ENCODE measurements at regions not wholly inside any gene's neighbourhood (a gene's known extent, or its start where the extent isn't known, plus 50 kb on each side); places are given as distances from the start of the nearest gene placed in this dataset.

DNA sequence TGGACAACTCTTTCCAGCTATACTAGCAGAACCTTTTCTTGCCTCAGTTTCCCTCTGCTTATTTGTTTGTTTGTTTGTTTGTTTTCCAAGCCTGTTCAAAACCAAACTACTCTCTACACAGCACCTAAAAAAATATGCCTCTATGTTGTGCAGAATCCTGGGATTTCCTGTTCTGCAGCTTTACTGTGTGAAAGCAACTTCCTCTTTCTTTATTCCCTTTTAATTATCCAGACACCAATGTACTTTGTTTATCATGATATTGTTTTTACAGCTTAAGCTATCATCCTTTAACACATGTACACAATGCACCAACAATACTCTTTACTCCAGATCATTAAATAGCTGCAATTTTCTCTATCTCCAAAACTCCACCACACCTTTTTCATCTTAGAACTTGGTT is 259.5 kb downstream of the EPHA4 start (continued):
- TF ChIP-seq CHCHD3 (CRISPR knock-in tag; IDR thresholded peaks at IDR 0.05) (no peak), ZNF175 (CRISPR knock-in tag; IDR thresholded peaks at IDR 0.05; ENCODE audit: low read depth) (no peak), ZBTB7A (IDR thresholded peaks at IDR 0.05; ENCODE audit: borderline replicate concordance, control insufficient read depth, low read depth, low read length) (no peak), NUFIP1 (IDR thresholded peaks at IDR 0.05; ENCODE audit: partially characterized antibody) (no peak), SMARCA4 (IDR thresholded peaks at IDR 0.05) (no peak)
- TF ChIP-seq, protein P1, sequence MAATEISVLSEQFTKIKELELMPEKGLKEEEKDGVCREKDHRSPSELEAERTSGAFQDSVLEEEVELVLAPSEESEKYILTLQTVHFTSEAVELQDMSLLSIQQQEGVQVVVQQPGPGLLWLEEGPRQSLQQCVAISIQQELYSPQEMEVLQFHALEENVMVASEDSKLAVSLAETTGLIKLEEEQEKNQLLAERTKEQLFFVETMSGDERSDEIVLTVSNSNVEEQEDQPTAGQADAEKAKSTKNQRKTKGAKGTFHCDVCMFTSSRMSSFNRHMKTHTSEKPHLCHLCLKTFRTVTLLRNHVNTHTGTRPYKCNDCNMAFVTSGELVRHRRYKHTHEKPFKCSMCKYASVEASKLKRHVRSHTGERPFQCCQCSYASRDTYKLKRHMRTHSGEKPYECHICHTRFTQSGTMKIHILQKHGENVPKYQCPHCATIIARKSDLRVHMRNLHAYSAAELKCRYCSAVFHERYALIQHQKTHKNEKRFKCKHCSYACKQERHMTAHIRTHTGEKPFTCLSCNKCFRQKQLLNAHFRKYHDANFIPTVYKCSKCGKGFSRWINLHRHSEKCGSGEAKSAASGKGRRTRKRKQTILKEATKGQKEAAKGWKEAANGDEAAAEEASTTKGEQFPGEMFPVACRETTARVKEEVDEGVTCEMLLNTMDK (IDR thresholded peaks at IDR 0.05; ENCODE audit: borderline replicate concordance, insufficient read depth, low read depth, low read length, poor library complexity, severe bottlenecking) = no peak

DNA sequence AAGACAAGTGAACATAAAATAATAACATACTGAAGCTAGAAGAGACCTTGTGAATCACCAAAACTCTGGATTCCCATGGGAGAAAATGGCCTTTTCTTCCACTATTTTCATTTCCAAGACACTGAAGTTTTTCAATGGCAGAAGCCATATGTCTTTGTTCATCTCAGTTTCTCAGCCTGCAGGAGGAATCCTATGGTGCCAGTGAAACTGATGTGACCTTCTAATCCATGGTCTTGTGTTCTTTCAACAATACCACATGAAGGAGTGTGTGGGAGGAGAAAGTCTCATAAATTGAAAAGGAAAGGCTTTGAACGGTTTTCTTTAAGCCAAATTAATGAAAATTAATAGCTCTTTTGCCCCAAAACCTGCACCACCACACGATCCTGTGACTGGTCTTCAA is 257.3 kb downstream of the EPHA4 start:
- intact Hi-C loops (cut with micrococcal nuclease) = no loop called here
- no peak for FAIRE-seq
- Histone ChIP-seq H3K9ac (ENCODE audit: insufficient read depth in 1 of 2, low read depth in 2 of 2, low read length in 2 of 2) (no peak overlapping the region), H3K27ac (ENCODE audit: extremely low read depth, low read depth, low read length) (no peak overlapping the region), H3K9me3 (replicated peaks; ENCODE audit: control insufficient read depth, insufficient read depth, low read depth, low read length) (no peaks in the 10 kb centered on the region), H2AFZ (ENCODE audit: low read depth, low read length) (no peak overlapping the region), H3K27me3 (ENCODE audit: control insufficient read depth in 2 of 2, insufficient read depth in 2 of 2, low read length in 2 of 2) (no peaks in the 10 kb centered on the region), H3K79me2 (ENCODE audit: control insufficient read depth, insufficient read depth, low read length) (no peaks in the 10 kb centered on the region), H3K36me3 (ENCODE audit: control insufficient read depth, insufficient read depth, low read length) (no peaks in the 10 kb centered on the region), H3K9me1 (ENCODE audit: control insufficient read depth, insufficient read depth, low read length) (no peaks in the 10 kb centered on the region), H3K4me1 (replicated peaks in 1 of 2; ENCODE audit: control insufficient read depth in 2 of 2, insufficient read depth in 2 of 2, low read length in 2 of 2) (no peaks in the 10 kb centered on the region), H3K4me2 (ENCODE audit: insufficient read depth, low read length) (no peak overlapping the region), H4K20me1 (replicated peaks; ENCODE audit: control insufficient read depth, insufficient read depth, low read length) (no peaks in the 10 kb centered on the region), H3K4me3 (no peak overlapping the region)
- CTCF ChIA-PET (ENCODE audit: low intra/inter-chr PET ratio) = no interaction called here
- WGBS (ENCODE audit: insufficient coverage, low coverage, missing lambda C conversion rate) = 0% methylated on average over 2 of the region's 2 CpGs
- no peak for DNase-seq (ENCODE audit: extremely low read depth in 1 of 4, low spot score in 3 of 4)
- POLR2A ChIA-PET = no interaction called here
- no TSS peak for BruUV-seq (replicated peaks)
- ATAC-seq = no peak
- TF ChIP-seq ZNF24 (IDR thresholded peaks at IDR 0.05) (no peak), FOXK2 (conservative IDR thresholded peaks at IDR 0.05 in 1 of 2, IDR thresholded peaks at IDR 0.05 in 1 of 2; ENCODE audit: low read depth in 2 of 2) (no peak)
- in situ Hi-C loops (cut with MboI) = no loop called here

All from K562 (cell line).